HG03064 (cell line): ENCODE measurements at regions not wholly inside any gene's neighbourhood (a gene's known extent, or its start where the extent isn't known, plus 50 kb on each side); places are given as distances from the start of the nearest gene placed in this dataset.
"Not testable (repeated sequence)": the region's sequence is repeated elsewhere in the genome, so short reads cannot be mapped to it uniquely, and the experiment has no call there.

Source experiments
- ATAC-seq: cut with Tn5 transposase; IDR thresholded peaks from one replicate; pipeline ENCODE4 v1.9.1; 2021; ENCODE audit warnings: low read depth; ENCODE audit not compliant: unreplicated experiment

DNA sequence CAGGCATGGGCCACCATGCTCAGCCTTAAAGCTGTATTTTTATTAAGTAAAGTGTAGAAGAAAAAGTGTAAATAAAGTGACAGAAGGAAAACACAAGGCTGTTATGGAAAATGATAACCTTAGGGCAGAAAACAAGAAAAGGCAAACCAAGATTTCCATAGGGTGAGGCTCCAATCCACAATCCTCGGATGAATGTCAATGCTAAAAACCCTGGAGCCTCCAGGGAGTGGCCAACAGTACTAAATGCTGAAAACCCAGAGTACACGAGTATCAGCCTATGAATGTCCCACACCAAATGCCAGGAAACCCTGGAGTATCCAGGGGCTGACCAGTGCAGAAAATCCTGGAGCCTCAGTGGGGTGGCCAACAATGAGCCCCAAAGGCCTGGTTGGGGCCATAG is 292.6 kb downstream of the RPIA start:
- ATAC-seq = not testable (repeated sequence)

DNA sequence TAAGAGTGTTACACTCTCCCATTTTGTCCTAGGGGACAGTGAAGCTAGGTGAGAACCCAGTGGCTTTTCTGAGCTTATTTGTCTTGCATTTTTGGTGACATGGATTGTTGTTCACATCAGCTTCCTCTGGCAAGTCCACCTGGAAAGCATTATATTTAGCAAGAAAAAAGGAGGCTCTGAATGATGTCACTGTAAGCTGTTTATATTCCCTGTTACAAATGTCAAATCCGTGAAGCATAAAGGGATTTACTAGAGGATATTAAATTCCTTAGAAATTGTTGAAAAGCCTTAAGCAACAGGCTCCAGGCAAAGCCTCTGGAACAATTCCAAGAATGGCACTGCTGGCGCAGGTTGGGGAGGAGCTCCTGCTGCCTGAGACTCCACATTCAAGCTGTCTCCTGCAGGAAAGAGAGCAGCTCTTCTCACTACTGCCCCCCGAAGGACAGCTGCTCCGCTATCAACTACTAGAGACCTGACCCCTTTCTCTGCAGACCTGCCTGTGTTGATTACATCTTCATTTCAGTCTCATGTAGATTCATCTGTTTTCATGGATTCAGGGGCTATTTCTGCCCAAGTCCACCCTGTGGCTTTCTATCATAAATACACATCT is 295.4 kb downstream of the RPIA start:
- not testable (repeated sequence) for ATAC-seq

DNA sequence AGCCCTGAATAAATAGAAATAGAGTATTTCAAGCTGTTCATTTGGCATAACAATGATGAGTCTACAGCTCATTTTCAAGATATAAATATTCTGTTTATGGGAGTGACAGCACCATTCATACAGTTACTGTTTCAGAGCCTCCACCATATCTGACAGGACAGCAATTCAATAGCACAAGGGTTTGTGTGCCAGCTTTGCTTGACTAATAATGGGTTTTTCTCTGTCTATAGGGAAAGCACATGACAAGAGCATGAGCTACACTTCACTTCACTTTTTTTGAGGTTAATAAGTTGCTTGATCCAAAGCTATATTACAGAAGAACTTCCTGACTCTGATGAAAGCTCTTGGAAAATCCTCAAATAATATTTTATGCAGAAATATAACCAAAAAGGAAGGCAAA is 297.1 kb downstream of the RPIA start:
- not testable (repeated sequence) for ATAC-seq

DNA sequence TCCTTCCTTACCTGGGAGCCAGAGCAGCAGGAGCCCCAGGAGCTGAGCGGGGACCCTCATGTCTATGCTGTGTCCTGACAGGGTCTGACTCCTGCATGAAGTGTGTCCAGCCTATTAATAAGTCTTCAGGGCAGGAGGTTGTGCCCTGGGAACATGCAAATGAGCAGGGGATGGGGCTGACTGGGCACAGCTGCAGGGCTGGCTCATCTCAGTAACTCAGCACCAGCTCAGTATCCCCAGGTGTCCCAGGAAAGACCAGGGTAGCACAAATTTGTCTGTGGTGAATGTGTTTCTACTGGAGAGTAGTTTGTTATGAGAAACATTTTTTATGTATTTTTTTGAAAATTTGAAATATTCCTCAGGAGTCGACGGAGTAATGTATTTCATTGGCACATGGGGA is 301.3 kb downstream of the RPIA start:
- not testable (repeated sequence) for ATAC-seq

DNA sequence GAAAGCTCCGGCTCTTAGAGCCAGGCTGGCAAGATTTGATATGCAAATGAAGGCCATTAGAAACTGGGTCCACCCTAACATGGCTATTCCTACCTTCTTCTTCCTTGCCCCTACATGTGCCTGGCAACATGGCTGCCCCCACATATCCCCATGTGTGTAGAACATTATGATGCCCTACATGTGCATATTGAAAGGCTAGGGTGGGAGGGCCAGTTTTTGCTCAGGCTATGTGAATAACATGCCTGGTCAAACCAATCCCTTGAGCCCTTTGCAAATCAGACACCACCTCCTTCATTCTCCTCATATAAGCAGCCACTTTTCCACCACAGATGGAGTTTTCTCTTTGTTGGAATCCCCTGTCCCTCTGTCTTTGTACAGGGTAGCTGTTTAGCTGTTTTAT is 303.4 kb downstream of the RPIA start:
- not testable (repeated sequence) for ATAC-seq

DNA sequence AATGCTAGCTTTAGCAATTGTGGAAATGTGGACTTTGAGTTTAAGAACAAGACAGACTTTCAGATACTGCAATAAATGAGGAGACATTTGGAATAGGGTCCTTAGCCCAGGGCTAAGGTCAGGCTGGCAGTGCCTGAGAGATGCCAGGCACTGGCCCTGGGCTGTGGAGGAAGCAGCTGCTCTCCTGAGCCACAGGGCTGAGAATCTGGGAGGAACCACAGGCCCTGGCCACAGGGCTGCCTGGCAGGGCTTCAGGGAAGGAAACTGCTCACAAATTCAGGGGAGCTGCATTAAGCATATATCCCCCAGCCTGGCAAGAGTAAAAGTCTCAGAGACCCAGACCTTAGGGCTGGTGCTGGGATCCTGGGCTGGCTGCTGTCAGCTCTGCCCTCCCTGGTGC is 305.1 kb downstream of the RPIA start:
- ATAC-seq = not testable (repeated sequence)

DNA sequence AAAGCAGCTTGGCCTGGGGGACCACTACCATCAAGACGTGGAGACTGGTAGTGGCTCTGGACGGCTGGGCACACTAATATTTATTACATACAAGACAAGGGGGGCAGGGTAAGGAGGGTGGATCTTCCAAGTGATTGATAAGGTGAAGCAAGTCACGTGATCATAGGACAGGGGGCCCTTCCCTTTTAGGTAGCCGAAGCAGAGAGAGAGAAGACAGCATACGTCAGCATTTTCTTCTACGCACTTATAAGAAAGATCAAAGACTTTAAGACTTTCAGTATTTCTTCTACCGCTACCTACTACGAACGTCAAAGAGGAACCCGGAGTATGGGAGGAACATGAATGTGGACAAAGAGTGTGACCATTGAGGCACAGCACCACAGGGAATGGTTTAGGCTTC is 307.9 kb downstream of the RPIA start:
- no peak for ATAC-seq

DNA sequence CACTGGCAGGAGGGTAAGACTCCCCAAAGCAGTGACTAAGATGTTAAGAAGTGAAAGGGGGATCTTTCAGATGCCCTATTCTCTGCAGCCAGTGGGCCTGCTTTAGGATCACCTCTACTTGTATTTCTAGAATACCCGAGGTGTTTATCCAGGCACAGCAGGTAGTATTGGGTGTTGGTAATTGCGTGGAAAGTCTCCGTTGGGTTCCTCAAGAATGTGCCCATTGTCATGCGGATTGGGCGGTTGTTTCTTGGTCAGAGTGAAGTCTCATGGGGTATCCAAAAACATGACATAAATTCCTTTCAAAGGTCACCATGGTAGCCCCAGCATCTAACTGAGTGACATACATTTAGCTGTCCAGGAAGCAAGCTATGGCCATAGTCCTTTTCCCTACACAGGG is 308.8 kb downstream of the RPIA start:
- ATAC-seq = no peak

DNA sequence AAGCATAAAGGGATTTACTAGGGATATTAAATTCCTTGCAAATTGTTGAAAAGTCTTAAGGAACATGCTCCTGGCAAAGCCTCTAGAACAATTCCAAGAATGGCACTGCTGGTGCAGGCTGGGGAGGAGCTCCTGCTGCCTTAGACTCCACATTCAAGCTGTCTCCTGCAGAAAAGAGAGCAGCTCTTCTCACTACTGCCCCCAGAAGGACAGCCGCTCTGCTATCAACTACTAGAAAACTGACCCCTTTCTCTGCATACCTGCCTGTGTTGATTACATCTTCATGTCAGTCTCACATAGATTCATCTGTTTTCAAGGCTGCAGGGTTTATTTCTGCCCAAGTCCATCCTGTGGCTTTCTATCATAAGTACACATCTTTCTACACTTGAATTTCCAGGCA is 312.8 kb downstream of the RPIA start:
- not testable (repeated sequence) for ATAC-seq

DNA sequence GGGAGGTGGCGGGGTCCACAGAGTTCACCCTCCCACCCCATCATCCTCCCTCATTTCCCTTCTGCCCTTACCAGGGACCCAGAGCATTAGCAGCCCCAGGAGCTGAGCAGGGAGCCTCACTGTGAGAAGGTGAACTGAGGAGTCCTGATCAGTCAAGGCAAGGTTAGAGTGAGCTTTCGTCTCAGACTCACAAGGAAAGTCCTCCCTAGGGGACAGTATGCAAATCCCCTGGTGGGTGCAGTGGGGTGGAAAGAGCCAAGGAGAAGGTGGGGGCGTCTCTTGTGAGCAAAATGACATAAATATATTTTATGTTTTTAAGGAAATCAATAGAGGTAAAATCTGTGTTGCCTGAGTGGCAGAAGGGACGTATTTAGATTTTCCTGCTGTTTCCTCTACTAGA is 329.1 kb downstream of the RPIA start:
- not testable (repeated sequence) for ATAC-seq

DNA sequence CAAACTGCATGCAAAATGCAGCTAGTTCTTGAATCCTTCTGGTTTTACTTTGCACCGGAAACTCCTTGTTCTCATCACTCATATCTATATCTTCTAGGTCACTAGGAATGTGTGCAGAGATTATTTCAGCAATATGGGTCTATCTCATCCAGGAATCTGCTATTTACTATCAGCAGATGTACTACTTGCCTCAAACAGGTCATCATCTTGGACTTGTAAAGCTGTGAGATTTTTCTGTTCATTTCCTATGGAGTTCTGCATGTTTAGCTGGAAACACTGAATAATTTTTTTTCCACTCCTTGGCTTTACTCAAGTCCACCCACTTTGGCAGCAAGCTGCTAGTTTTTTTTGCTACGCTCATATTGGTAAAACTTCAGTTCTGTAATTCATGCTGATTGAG is 334.8 kb downstream of the RPIA start:
- ATAC-seq = not testable (repeated sequence)

DNA sequence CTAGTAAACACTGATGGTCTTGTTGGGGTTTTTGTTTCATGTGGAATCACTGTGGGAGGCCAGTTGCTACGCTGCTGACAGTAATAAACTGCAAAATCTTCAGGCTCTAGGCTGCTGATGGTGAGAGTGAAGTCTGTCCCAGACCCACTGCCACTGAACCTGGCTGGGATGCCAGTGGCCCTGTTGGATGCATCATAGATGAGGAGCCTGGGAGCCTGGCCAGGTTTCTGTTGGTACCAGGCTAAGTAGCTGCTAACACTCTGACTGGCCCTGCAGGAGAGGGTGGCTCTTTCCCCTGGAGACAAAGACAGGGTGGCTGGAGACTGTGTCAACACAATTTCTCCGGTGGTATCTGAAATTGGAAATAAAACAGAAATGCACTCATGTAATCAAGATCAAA is 335.6 kb downstream of the RPIA start:
- not testable (repeated sequence) for ATAC-seq

DNA sequence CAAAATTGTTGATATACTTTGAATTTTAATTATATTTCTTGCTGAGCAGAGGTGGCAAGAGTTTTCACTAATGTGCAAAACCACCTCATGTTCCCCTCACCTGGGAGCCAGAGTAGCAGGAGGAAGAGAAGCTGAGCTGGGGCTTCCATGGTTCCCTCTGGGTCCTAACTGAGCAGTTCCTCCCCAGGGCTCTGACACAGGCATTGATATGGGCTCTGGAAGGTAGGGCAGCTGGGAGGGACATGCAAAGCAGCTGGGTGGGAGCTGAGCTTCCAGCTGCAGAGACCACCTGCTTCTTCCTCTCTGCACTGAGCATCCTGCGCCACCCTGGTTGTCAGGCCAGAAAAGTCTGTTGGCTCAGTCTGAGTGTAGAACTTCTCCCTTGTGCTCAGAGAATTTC is 336.1 kb downstream of the RPIA start:
- not testable (repeated sequence) for ATAC-seq

DNA sequence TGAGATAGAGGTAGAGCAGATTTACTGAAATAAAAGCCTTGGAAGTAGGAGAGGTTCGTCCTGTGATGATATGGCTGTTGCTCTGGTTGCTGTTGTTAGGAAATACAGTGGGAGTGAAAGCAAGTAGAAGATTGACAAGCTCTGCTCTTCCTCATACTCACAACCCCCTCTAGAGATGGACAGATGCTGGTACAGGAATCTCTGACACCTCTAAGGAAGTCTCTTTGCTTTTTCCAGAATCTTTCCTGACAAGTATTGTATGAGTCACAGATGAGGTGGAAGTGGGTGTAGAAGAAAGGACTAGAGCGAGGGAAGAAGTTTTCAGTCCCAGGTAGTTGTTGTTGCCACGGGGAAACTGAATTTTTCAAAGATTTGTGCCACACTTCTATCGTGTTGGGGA is 337.8 kb downstream of the RPIA start:
- ATAC-seq = not testable (repeated sequence)

DNA sequence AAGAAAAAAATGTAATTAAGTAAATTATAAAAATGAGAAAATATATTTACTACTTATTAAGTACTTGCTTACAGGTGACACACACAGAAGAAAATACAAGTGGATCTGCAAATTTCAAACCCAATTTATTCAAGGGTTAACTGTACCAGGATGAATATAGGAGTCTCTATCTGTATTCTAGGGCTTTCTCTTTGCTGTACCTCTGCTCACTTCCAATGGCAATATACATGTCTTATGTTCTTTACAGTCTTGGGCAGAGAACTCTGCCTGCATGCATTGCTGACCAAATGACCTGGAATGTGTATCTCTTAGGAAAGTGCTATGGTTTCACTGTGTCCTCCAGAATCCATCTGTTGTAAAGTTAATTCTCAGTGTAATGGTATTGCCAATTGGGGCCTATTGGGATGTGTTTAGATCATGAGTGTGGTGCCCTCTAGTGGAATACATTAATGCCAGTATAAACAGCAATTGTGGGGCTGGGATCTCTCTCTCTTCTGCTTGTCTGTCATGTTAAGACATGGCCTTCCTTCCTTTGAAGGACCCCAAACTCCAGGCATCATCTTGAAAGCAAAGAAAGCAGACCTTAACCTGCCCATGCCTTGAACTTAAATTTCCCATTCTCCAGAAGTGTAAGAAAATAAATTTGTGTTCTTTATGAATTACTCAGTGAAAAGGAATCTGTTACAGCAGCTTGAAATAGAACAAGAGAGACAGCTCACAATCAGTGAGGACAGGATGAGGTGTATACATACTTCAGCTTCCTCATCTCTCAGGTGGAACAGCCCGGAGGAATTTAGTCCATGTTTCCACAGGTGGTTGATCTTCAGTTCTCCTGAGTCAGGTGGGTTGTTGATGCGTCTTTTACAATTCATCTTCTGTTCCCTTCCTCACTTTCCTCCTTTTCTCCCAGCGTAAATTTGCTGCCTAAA is 356.9 kb downstream of the RPIA start:
- ATAC-seq = not testable (repeated sequence)

DNA sequence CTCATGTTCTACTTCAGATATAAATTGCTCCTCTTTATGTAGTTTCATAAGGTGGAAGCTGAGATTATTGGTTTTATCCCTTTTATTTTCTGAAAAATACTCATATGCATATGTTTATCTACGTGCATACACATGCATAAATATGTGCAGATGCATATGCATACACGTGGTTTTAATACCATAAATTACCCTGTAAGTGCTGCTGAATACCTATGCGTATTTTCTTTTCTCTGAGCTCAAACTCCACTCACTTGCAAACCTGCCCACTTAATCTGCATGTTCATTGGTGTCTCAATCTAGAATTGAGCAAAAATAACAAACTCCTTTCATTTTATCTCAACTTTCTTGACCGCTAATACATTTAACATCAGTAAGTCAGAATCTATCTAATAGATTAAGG is 367.1 kb downstream of the RPIA start:
- not testable (repeated sequence) for ATAC-seq

DNA sequence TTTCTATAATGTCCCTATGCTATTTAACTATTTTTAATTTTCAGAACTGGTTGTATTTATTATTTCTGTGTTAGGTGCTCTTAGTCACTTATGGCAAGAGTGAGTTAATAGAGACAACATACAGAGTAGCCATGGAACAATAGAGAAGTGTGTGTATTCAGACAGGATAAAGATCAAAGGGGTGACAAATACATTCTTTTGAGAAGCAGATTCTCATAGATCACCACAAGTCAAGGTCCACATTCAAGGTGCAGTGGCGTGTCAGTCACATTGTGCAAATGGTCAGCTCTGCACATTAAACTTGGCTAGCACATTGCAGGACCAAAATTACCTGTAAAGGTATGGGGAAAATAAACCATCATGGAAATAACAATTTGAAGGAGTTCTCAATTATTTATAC is 369.7 kb downstream of the RPIA start:
- not testable (repeated sequence) for ATAC-seq

DNA sequence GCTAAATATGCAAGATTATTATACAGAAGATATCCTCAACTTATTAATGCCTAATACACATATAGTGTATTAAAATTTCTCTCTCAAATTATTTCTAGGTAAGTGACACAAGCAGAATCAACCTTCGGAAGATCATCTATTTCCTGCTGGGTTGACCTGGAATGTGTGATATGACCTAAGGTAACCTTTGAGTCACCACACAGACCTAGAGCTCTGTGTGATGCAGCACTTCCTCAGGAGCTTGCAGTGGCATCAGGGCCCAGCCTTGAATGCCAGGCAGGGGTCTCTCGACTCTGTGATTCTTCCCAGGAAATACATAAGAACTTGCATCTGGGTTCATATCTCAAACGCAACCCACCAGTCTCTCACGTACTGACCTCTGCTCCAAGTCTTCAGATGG is 385.3 kb downstream of the RPIA start:
- ATAC-seq = not testable (repeated sequence)

DNA sequence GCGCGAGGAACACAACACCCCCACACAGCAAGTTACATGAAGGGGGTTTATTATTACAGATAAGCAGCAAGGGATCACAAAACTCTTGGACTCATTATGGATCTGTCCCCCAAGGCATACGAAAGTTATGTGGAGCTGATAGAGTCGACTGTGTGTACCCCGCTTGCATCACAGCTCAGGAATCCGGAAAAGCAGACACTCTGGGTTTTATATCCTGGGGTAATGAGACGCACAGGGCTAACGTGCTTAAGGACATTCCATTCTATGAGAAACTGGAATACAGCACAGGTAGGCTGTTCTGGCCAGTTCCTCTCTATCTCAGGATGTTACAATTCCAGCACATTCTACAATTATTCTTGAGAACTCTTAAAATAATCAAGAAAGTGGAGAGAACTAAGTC is 401.4 kb downstream of the RPIA start:
- not testable (repeated sequence) for ATAC-seq

DNA sequence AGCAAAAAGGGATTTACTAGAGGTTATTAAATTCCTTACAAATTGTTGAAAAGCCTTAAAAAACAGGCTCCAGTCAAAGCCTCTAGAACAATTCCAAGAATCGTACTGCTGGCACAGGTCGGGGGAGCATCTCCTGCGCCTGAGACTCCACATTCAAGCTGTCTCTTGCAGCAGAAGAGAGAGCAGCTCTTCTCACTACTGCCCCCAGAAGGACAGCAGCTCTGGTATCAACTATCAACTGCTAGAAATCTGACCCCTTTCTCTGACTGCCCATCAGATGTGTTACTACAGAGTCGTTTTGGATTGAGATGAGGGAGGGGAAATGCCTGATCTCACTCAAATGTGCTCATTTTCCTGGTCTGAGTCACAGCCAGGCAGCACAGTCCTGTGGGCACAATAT is 403.6 kb downstream of the RPIA start:
- not testable (repeated sequence) for ATAC-seq

DNA sequence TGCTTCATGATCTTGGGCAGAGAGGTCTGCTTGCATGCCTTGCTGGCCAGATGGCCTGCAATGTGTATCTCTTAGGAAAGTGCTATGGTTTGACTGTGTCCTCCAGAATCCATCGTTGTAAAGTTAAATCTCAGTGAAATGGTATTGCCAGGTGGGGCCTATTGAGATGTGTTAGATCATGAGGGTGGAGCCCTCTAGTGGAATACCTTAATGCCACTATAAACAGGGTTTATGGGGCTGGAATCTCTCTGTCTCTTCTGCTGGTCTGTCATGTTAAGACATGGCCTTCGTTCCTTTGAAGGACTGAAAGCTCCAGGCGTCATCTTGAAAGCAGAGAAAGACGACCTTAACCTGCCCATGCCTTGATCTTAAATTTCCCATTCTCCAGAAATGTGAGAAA is 411.1 kb downstream of the RPIA start:
- not testable (repeated sequence) for ATAC-seq
